ENCODE measurements at regions not wholly inside any gene's neighbourhood (a gene's known extent, or its start where the extent isn't known, plus 50 kb on each side); places are given as distances from the start of the nearest gene placed in this dataset.

DNA sequence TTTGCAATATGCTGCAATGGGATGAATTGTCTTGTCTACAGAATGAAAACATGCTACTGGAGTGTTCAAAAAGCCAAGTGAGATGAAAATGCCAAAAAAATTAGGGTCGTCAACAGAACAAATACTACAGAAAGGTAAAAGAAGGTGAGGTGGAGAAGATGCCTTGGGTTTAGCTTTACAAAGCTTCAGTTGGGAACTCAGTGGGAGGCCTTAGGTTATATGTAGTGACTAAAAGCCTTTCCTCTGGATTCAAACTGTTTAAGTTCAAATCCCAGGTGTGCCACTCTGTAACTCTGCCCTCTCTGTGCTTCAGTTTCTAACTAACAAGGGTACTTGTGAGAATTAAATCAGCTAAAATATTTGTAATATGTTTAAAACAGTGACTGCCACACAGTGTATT is 84.9 kb upstream of the PDE3A start:
- TF ChIP-seq SMAD4 (CRISPR knock-in tag; IDR thresholded peaks at IDR 0.05) (no peak), ZNF416 (CRISPR knock-in tag; IDR thresholded peaks at IDR 0.05) (no peak), RELA (CRISPR knock-in tag; IDR thresholded peaks at IDR 0.05; ENCODE audit: borderline replicate concordance) (no peak)
- TF ChIP-seq, protein P1, sequence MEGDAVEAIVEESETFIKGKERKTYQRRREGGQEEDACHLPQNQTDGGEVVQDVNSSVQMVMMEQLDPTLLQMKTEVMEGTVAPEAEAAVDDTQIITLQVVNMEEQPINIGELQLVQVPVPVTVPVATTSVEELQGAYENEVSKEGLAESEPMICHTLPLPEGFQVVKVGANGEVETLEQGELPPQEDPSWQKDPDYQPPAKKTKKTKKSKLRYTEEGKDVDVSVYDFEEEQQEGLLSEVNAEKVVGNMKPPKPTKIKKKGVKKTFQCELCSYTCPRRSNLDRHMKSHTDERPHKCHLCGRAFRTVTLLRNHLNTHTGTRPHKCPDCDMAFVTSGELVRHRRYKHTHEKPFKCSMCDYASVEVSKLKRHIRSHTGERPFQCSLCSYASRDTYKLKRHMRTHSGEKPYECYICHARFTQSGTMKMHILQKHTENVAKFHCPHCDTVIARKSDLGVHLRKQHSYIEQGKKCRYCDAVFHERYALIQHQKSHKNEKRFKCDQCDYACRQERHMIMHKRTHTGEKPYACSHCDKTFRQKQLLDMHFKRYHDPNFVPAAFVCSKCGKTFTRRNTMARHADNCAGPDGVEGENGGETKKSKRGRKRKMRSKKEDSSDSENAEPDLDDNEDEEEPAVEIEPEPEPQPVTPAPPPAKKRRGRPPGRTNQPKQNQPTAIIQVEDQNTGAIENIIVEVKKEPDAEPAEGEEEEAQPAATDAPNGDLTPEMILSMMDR (IDR thresholded peaks at IDR 0.05), result no peak
